GM12872 (cell line): ENCODE measurements at regions not wholly inside any gene's neighbourhood (a gene's known extent, or its start where the extent isn't known, plus 50 kb on each side); places are given as distances from the start of the nearest gene placed in this dataset.

Source experiments
- CTCF ChIP-seq: IDR thresholded peaks from 3 replicates; pipeline ENCODE4 v1.5.1; 2011; ENCODE audit warnings: low read depth, mild to moderate bottlenecking, low read length, moderate library complexity; ENCODE audit not compliant: insufficient read depth

- TF ChIP-seq CTCF = no peak
These were observed 187.8 kb downstream of the TLE3 start for GRCh38 chr15:69909719-69910444.

GRCh38 chr15:69910514-69910913 is 187.2 kb downstream of the TLE3 start:
- TF ChIP-seq CTCF = no peak

- no peak for TF ChIP-seq CTCF
These were observed 185.6 kb downstream of the TLE3 start for GRCh38 chr15:69912116-69912515.

GRCh38 chr15:69914040-69914439 is 183.7 kb downstream of the TLE3 start:
- no peak for TF ChIP-seq CTCF

- no peak for TF ChIP-seq CTCF
These were observed 182.8 kb downstream of the TLE3 start for GRCh38 chr15:69914960-69915359.

GRCh38 chr15:69916169-69916785 is 181.4 kb downstream of the TLE3 start:
- no peak for TF ChIP-seq CTCF

GRCh38 chr15:69917056-69917455 is 180.7 kb downstream of the TLE3 start:
- TF ChIP-seq CTCF = no peak
